ENCODE measurements at regions not wholly inside any gene's neighbourhood (a gene's known extent, or its start where the extent isn't known, plus 50 kb on each side); places are given as distances from the start of the nearest gene placed in this dataset.

GRCh38 chr7:442457-442856 lies 77.2 kb downstream of the PDGFA start:
- Mint-ChIP-seq H3K27me3 (ENCODE audit: insufficient read depth, unreplicated experiment) (no peaks in the 10 kb centered on the region), H3K27ac (ENCODE audit: low read depth, unreplicated experiment) (no peak overlapping the region), H3K4me3 (ENCODE audit: unreplicated experiment) (no peak overlapping the region), H3K4me1 (ENCODE audit: insufficient read depth, unreplicated experiment) (no peaks in the 10 kb centered on the region), H3K9me3 (ENCODE audit: unreplicated experiment) (no peaks in the 10 kb centered on the region), H3K36me3 (ENCODE audit: insufficient read depth, unreplicated experiment) (no peaks in the 10 kb centered on the region)
- no peak for TF ChIP-seq CTCF (IDR thresholded peaks at IDR 0.05; ENCODE audit: unreplicated experiment)
- intact Hi-C loops (cut with micrococcal nuclease): no loop called here
- no TSS peak for BruUV-seq (replicated peaks)
- ChIA-PET CTCF (no interaction called here), POLR2A (no interaction called here)
- no peak for DNase-seq (ENCODE audit: unreplicated experiment)

- no peak for TF ChIP-seq CTCF (IDR thresholded peaks at IDR 0.05; ENCODE audit: unreplicated experiment)
- H3K36me3 Mint-ChIP-seq (ENCODE audit: insufficient read depth, unreplicated experiment): no peaks in the 10 kb centered on the region
- no peak for DNase-seq (ENCODE audit: unreplicated experiment)
- no peak overlapping the region for H3K4me3 Mint-ChIP-seq (ENCODE audit: unreplicated experiment)
- ChIA-PET CTCF (no interaction called here), POLR2A (no interaction called here)
- H3K9me3 Mint-ChIP-seq (ENCODE audit: unreplicated experiment): no peaks in the 10 kb centered on the region
- no peak overlapping the region for H3K27ac Mint-ChIP-seq (ENCODE audit: low read depth, unreplicated experiment)
- no peaks in the 10 kb centered on the region for H3K4me1 Mint-ChIP-seq (ENCODE audit: insufficient read depth, unreplicated experiment)
- intact Hi-C loops (cut with micrococcal nuclease): no loop called here
- no peaks in the 10 kb centered on the region for H3K27me3 Mint-ChIP-seq (ENCODE audit: insufficient read depth, unreplicated experiment)
- BruUV-seq (replicated peaks): no TSS peak
These were observed 76.3 kb downstream of the PDGFA start for GRCh38 chr7:443279-443833.

GRCh38 chr7:444606-445005 lies 75.0 kb downstream of the PDGFA start:
- intact Hi-C loops (cut with micrococcal nuclease): no loop called here
- no peaks in the 10 kb centered on the region for H3K9me3 Mint-ChIP-seq (ENCODE audit: unreplicated experiment)
- no peak overlapping the region for H3K27ac Mint-ChIP-seq (ENCODE audit: low read depth, unreplicated experiment)
- H3K27me3 Mint-ChIP-seq (ENCODE audit: insufficient read depth, unreplicated experiment): peaks cover 7% of the 10 kb centered on the region
- no TSS peak for BruUV-seq (replicated peaks)
- H3K4me3 Mint-ChIP-seq (ENCODE audit: unreplicated experiment): no peak overlapping the region
- H3K4me1 Mint-ChIP-seq (ENCODE audit: insufficient read depth, unreplicated experiment): no peaks in the 10 kb centered on the region
- ChIA-PET CTCF (interaction anchor here (0.7 kb wide), 1 partner anchor 105 kb away, joined by 3 read pairs; no protein-coding TSS in a partner anchor), POLR2A (no interaction called here)
- TF ChIP-seq CTCF (IDR thresholded peaks at IDR 0.05; ENCODE audit: unreplicated experiment): no peak
- no peaks in the 10 kb centered on the region for H3K36me3 Mint-ChIP-seq (ENCODE audit: insufficient read depth, unreplicated experiment)
- DNase-seq (ENCODE audit: unreplicated experiment): no peak

GRCh38 chr7:445020-445419 lies 74.6 kb downstream of the PDGFA start:
- TF ChIP-seq CTCF (IDR thresholded peaks at IDR 0.05; ENCODE audit: unreplicated experiment): no peak
- ChIA-PET CTCF (no interaction called here), POLR2A (no interaction called here)
- DNase-seq (ENCODE audit: unreplicated experiment): no peak
- Mint-ChIP-seq H3K4me1 (ENCODE audit: insufficient read depth, unreplicated experiment) (no peaks in the 10 kb centered on the region), H3K9me3 (ENCODE audit: unreplicated experiment) (no peaks in the 10 kb centered on the region), H3K27me3 (ENCODE audit: insufficient read depth, unreplicated experiment) (peaks cover 11% of the 10 kb centered on the region), H3K4me3 (ENCODE audit: unreplicated experiment) (no peak overlapping the region), H3K27ac (ENCODE audit: low read depth, unreplicated experiment) (no peak overlapping the region), H3K36me3 (ENCODE audit: insufficient read depth, unreplicated experiment) (no peaks in the 10 kb centered on the region)
- intact Hi-C loops (cut with micrococcal nuclease): no loop called here
- no TSS peak for BruUV-seq (replicated peaks)
